BLaER1 (cell line): ENCODE measurements at regions not wholly inside any gene's neighbourhood (a gene's known extent, or its start where the extent isn't known, plus 50 kb on each side); places are given as distances from the start of the nearest gene placed in this dataset.

Experiments used
- H3K27ac ChIP-seq: shearing (Covaris generic); formaldehyde crosslinking; 2 replicates; pipeline ENCODE4 v1.8.1; 2022
- H3K27me3 ChIP-seq: shearing (Covaris generic); formaldehyde crosslinking; 2 replicates; pipeline ENCODE4 v1.8.1; 2022
- H3K36me3 ChIP-seq: shearing (Covaris generic); formaldehyde crosslinking; 2 replicates; pipeline ENCODE4 v1.8.1; 2022
- H3K4me1 ChIP-seq: shearing (Covaris generic); formaldehyde crosslinking; 2 replicates; pipeline ENCODE4 v1.8.1; 2022
- H3K4me2 ChIP-seq: shearing (Covaris generic); formaldehyde crosslinking; 2 replicates; pipeline ENCODE4 v1.8.1; 2022
- H3K4me3 ChIP-seq: shearing (Covaris generic); formaldehyde crosslinking; 2 replicates; pipeline ENCODE4 v1.8.1; 2022
- H3K9ac ChIP-seq: shearing (Covaris generic); formaldehyde crosslinking; 2 replicates; pipeline ENCODE4 v1.8.1; 2022
- H3K9me3 ChIP-seq: shearing (Covaris generic); formaldehyde crosslinking; 2 replicates; pipeline ENCODE4 v1.8.1; 2022
- H4K20me1 ChIP-seq: shearing (Covaris generic); formaldehyde crosslinking; 2 replicates; pipeline ENCODE4 v1.8.1; 2022
- Cebpa-rat ChIP-seq: shearing (Covaris generic); IDR thresholded peaks from 2 replicates; pipeline ENCODE4 v1.8.1; 2022

DNA sequence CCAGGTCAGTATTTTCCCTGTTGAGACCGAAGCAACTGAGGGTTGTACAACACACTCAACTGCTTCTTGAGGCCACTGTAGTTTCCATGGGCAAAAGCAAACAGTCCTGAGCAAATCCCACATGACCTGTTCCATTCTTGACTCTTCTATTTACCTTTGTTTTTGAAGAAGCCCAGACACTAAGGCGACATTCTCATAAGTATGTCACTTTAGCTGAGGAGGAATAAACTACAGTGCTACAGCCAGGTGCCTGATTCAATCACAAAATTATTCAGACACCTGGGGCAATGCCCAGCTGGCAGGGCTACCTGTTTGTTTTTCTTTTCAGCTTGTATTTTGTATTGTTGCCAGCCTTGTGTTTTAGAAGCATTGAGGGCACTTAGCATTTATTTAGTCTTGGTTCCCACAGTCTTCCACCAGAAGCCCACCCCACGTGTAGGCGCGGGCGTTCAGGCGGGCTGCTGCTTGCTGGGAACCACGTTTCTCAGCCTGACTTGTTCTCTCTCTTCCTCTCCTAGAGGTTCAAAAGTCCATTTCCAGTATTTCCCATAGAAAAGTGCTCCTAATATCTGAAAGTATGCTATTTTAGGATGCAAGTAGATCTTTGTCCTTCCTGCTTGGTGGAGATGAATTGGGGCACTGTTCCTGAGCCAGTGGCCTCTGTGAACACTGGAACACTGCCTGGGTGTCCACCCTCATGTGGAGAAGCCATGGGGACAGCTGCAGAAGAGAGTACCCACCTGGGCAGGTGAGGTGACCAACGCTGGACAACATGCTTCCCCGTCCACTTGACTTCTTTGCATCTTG, 99.0 kb upstream of the COPS8 start:
- no peak overlapping the region for H3K27ac ChIP-seq
- no peak overlapping the region for H3K4me2 ChIP-seq
- no peak overlapping the region for H3K9ac ChIP-seq
- H3K4me3 ChIP-seq = no peak overlapping the region
- peaks cover 11% of the 10 kb centered on the region for H3K4me1 ChIP-seq
- TF ChIP-seq Cebpa-rat = no peak
- no peaks in the 10 kb centered on the region for H3K27me3 ChIP-seq
- no peaks in the 10 kb centered on the region for H3K36me3 ChIP-seq
- H4K20me1 ChIP-seq = no peaks in the 10 kb centered on the region
- peaks cover 23% of the 10 kb centered on the region for H3K9me3 ChIP-seq

DNA sequence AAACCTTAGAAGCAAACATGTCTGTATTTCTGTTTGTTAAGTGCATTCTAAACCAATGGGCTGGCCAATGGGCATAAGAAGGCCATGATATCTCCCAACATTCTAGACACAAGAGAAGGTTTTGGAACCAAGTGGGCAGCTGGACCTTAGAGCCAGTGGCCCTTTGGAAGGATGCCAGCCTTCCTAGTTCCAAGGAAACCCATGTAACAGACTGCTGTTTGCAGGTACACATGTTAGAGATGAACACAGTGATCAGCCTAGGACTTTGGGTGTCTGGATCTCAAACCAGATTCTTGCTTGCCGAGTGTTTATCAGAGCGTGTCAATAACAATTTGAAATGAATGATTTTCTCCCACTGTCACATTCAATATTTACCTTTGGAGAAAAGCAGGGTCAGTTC, 97.5 kb upstream of the COPS8 start:
- Histone ChIP-seq H3K4me3 (no peak overlapping the region), H3K27ac (no peak overlapping the region), H3K4me2 (peak overlapping the region; percentile 26), H3K9me3 (peaks cover 14% of the 10 kb centered on the region), H3K27me3 (no peaks in the 10 kb centered on the region), H3K36me3 (no peaks in the 10 kb centered on the region), H4K20me1 (no peaks in the 10 kb centered on the region), H3K9ac (no peak overlapping the region), H3K4me1 (peaks cover 15% of the 10 kb centered on the region)
- no peak for TF ChIP-seq Cebpa-rat

DNA sequence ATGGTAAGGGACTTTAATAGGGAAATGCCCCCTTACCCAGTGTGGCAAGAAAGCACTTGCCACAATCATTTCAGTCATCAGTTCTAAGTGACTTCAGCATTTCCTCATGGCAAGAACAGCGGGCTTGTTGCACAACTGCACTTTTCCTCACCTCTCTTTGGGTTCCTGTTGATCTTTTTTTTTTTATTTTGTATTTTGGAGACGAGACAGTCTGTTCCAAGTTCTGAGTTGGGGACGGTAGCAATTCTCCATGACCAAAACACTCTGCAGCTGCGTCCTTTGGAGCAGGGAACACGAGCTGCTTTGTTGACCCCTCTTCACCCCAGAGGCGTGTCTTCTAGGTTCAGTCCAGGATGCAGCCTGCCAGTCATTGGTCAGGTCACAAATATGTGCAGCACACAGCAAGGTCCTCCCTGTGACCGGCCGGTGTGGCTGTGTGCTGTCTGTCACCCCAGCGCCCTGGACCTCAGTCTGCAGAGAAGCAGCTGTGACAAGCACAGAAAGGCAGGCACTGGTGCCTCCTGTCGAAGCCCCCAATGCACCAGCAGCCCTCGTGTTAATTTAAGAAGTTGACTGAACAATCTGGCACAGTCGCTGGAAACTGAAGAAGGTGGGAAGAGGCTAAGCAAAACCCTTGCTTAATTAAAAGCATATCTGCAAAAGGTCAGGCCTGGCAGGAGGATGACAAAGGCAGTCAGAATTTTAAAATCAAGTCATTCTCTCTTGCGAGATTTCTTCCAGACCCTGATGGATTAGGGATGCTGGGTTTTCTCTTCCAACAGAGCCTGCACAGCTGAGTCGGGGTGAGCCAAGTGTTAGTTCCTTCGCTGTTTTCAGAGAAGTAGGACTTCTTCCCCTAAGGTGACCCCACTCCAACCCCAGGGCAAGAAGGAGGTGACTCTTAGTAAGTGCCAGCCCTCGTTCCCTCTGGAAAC, 96.7 kb upstream of the COPS8 start:
- Histone ChIP-seq H3K27ac (no peak overlapping the region), H3K4me2 (peak overlapping the region; percentile 26)

DNA sequence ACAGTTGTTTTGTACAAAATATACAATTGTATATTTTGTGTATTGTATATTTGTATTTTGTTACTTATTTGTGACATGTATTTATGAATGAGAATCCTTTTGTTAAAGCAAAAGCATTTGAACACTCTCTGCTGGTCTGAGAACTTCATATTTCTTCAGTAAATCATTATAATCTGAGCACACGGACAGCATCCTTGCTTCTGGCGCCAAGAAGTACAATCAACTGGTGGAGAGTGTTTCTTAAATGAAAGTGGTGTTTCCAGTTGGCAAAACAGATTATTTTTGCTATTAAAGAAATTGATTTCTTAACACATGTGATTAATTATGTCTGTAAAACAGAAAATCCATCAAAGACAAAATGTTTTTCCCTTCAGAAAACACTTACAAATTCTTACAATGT, 95.1 kb upstream of the COPS8 start:
- H3K36me3 ChIP-seq = no peaks in the 10 kb centered on the region
- H3K9ac ChIP-seq = no peak overlapping the region
- peaks cover 33% of the 10 kb centered on the region for H3K4me1 ChIP-seq
- peaks cover 6% of the 10 kb centered on the region; the same call in 1 of the 2 replicates for H3K9me3 ChIP-seq
- H3K27ac ChIP-seq = no peak overlapping the region
- no peak for TF ChIP-seq Cebpa-rat
- H3K4me2 ChIP-seq = no peak overlapping the region
- no peaks in the 10 kb centered on the region for H4K20me1 ChIP-seq
- no peak overlapping the region for H3K4me3 ChIP-seq
- H3K27me3 ChIP-seq = no peaks in the 10 kb centered on the region

More for the DNA sequence above, 96.7 kb upstream of the COPS8 start:
- H3K27me3 ChIP-seq = no peaks in the 10 kb centered on the region
- H3K4me1 ChIP-seq = peaks cover 22% of the 10 kb centered on the region
- no peak overlapping the region for H3K4me3 ChIP-seq
- no peaks in the 10 kb centered on the region for H3K36me3 ChIP-seq
- no peaks in the 10 kb centered on the region for H4K20me1 ChIP-seq
- TF ChIP-seq Cebpa-rat = no peak
- H3K9ac ChIP-seq = no peak overlapping the region
- peaks cover 7% of the 10 kb centered on the region; the same call in 1 of the 2 replicates for H3K9me3 ChIP-seq

DNA sequence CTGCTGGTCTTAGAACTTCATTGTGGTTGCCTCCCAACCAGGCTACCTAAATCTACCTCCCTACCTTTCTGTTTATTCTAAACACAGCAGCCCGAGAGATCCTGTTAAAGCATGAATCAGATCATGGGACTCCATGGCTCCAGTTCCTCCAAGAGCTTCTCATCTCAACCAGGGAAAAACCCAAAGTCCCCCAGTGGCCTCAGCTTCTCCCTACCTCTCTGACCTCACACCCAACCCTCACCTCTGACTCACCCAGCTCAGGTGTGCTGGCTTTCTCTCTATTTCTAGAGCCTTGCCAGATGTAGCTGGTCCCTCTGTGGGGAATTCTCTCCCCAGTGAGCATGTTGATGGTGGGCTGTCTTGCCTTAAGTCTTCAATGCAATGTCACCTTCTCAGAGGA, 93.8 kb upstream of the COPS8 start:
- Histone ChIP-seq H4K20me1 (no peaks in the 10 kb centered on the region), H3K27me3 (no peaks in the 10 kb centered on the region), H3K4me2 (no peak overlapping the region), H3K36me3 (no peaks in the 10 kb centered on the region), H3K27ac (no peak overlapping the region), H3K9ac (no peak overlapping the region), H3K9me3 (peaks cover 6% of the 10 kb centered on the region; the same call in 1 of the 2 replicates), H3K4me1 (peaks cover 46% of the 10 kb centered on the region), H3K4me3 (no peak overlapping the region)
- TF ChIP-seq Cebpa-rat = no peak

DNA sequence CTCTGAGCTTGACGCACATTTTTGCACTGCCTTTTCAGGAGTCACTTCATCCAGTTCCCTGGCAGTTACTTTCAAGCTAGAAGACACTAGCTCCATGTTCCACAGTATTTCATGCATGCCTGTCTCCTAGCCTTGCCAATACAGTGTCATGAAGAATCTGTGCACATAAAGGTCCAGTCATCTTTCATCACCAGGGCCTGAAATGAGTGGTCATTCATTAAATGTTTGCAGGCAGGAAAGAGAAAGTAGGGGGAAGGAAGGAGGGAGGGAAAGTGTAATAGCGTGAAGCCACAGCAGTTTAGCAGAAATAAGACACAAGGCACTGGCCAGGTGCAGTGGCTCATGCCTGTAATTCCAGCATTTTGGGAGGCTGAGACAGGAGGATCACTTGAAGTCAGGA, 92.4 kb upstream of the COPS8 start:
- Histone ChIP-seq H3K4me1 (peaks cover 58% of the 10 kb centered on the region), H4K20me1 (no peaks in the 10 kb centered on the region), H3K27me3 (no peaks in the 10 kb centered on the region), H3K4me3 (no peak overlapping the region), H3K9ac (no peak overlapping the region), H3K4me2 (peak overlapping the region; percentile 67), H3K27ac (no peak overlapping the region), H3K9me3 (peaks cover 6% of the 10 kb centered on the region; the same call in 1 of the 2 replicates), H3K36me3 (no peaks in the 10 kb centered on the region)
- no peak for TF ChIP-seq Cebpa-rat

DNA sequence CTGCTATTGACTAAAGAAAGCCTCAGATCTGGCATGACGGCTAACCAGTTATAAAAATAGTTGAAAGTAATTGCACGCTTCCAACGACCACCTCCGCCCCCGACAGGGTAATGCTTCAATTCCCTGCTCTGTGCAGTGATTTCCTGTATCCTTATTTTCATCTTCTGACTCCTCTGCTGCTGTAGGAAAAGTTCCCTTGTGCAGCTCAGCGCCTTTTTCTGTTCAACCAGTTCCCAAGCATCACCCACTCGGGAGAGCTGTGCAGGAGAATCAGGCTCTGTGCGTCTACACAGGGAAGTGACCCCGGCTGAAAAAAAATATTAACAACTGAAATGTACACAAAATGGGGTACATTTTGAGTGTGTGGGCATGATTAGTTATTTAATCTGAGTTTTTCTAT, 91.3 kb upstream of the COPS8 start:
- Histone ChIP-seq H3K4me2 (peak overlapping the region; percentile 67), H4K20me1 (no peaks in the 10 kb centered on the region), H3K27ac (no peak overlapping the region)

DNA sequence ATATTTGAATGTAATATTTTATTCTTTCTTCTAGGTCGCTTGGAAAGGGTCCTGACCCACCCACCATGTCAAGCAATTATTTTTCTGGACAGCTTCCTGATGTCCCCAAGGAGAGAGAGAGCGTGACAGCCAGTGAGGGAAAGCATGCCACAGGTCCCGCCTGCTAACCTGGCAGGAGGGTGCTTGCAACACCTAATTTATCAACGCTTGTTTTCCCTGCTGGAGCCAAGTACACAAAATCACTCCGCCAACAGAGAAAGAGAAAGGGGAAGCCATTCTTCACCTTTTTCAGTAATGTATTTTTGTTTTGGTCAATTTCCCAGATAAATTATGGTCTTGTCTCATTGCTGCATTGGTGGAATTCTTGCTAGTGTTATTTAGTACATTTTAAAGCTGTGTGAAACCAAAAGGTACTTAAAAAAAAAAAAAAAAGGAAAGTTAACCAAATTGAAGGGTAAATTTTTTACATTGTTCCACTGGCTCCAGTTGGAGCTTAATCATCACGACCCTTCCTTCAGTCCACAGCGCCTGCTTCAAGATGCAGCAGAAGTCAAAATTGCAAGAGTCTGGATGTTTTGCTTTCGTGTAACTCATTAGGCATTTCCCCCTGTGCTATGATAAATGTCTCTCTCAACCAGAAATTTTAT, 88.5 kb upstream of the COPS8 start:
- peaks cover 21% of the 10 kb centered on the region for H3K9me3 ChIP-seq
- peaks cover 87% of the 10 kb centered on the region for H3K4me1 ChIP-seq
- H3K36me3 ChIP-seq = no peaks in the 10 kb centered on the region
- H4K20me1 ChIP-seq = no peaks in the 10 kb centered on the region
- no peak overlapping the region for H3K4me3 ChIP-seq
- H3K27ac ChIP-seq = no peak overlapping the region
- H3K27me3 ChIP-seq = no peaks in the 10 kb centered on the region
- H3K4me2 ChIP-seq = no peak overlapping the region; the same call in 1 of the 2 replicates
- no peak overlapping the region for H3K9ac ChIP-seq
- TF ChIP-seq Cebpa-rat = no peak

More for the DNA sequence above, 91.3 kb upstream of the COPS8 start:
- Histone ChIP-seq H3K4me3 (no peak overlapping the region), H3K9ac (no peak overlapping the region), H3K4me1 (peaks cover 59% of the 10 kb centered on the region), H3K27me3 (no peaks in the 10 kb centered on the region), H3K9me3 (peaks cover 17% of the 10 kb centered on the region), H3K36me3 (no peaks in the 10 kb centered on the region)
- TF ChIP-seq Cebpa-rat = no peak

DNA sequence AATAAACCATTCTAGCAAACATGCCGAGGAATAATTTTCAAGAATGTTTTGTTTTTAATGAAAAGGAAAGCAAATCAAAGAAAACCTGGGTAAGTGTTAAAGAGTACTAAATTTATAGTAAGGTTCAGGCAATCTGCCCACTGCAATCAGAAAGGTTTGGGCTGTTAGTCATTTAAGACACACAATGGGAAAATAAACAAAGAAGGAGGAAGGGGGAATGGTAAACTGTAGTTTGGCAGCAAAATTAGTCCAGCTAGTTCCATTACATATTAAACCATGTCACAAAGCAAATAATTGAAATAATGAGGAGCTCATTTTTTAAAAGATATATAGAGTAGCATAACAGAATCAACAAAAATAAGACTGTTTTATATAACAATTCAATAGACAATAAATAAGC, 87.5 kb upstream of the COPS8 start:
- peaks cover 21% of the 10 kb centered on the region for H3K9me3 ChIP-seq
- H3K9ac ChIP-seq = no peak overlapping the region
- H4K20me1 ChIP-seq = no peaks in the 10 kb centered on the region
- H3K4me1 ChIP-seq = peaks cover 93% of the 10 kb centered on the region
- 0 out of 2 replicates have a peak overlapping the region, but pooled peaks have one; percentile 22 for H3K4me2 ChIP-seq
- no peak for TF ChIP-seq Cebpa-rat
- H3K27ac ChIP-seq = no peak overlapping the region
- H3K4me3 ChIP-seq = no peak overlapping the region
- H3K36me3 ChIP-seq = no peaks in the 10 kb centered on the region
- H3K27me3 ChIP-seq = no peaks in the 10 kb centered on the region
